ENCODE measurements at regions not wholly inside any gene's neighbourhood (a gene's known extent, or its start where the extent isn't known, plus 50 kb on each side); places are given as distances from the start of the nearest gene placed in this dataset.
"Not testable (repeated sequence)": the region's sequence is repeated elsewhere in the genome, so short reads cannot be mapped to it uniquely, and the experiment has no call there.

GRCh38 chr22:46026899-46027210, 49.9 kb upstream of the WNT7B start:
- no peak for DNase-seq (ENCODE audit: insufficient read length, low spot score)
- no peak for FAIRE-seq
- no peak for TF ChIP-seq POLR2A (IDR thresholded peaks at IDR 0.05; ENCODE audit: low read depth, low read length)

- FAIRE-seq, result no peak
- no peak for DNase-seq (ENCODE audit: insufficient read length, low spot score)
- TF ChIP-seq POLR2A (IDR thresholded peaks at IDR 0.05; ENCODE audit: low read depth, low read length), result no peak
Measured at GRCh38 chr22:46027211-46028105, 50.5 kb upstream of the WNT7B start.

- no peak for TF ChIP-seq POLR2A (IDR thresholded peaks at IDR 0.05; ENCODE audit: low read depth, low read length)
- DNase-seq (ENCODE audit: insufficient read length, low spot score) (no peak), FAIRE-seq (no peak)
Measured at GRCh38 chr22:46028106-46028991, 51.4 kb upstream of the WNT7B start.

GRCh38 chr22:46029036-46029435, 52.1 kb upstream of the WNT7B start:
- no peak for TF ChIP-seq POLR2A (IDR thresholded peaks at IDR 0.05; ENCODE audit: low read depth, low read length)
- no peak for FAIRE-seq
- DNase-seq (ENCODE audit: insufficient read length, low spot score), result no peak

GRCh38 chr22:46029574-46030200, 52.7 kb upstream of the WNT7B start:
- no peak for TF ChIP-seq POLR2A (IDR thresholded peaks at IDR 0.05; ENCODE audit: low read depth, low read length)
- no peak for FAIRE-seq
- DNase-seq (ENCODE audit: insufficient read length, low spot score), result no peak

GRCh38 chr22:46030231-46030880, 53.4 kb upstream of the WNT7B start:
- FAIRE-seq (no peak), DNase-seq (ENCODE audit: insufficient read length, low spot score) (no peak)
- TF ChIP-seq POLR2A (IDR thresholded peaks at IDR 0.05; ENCODE audit: low read depth, low read length), result no peak

- DNase-seq (ENCODE audit: insufficient read length, low spot score), result no peak
- no peak for TF ChIP-seq POLR2A (IDR thresholded peaks at IDR 0.05; ENCODE audit: low read depth, low read length)
- no peak for FAIRE-seq
Measured at GRCh38 chr22:46031066-46031465, 54.1 kb upstream of the WNT7B start.

GRCh38 chr22:46031557-46031956, 54.6 kb upstream of the WNT7B start:
- no peak for FAIRE-seq
- TF ChIP-seq POLR2A (IDR thresholded peaks at IDR 0.05; ENCODE audit: low read depth, low read length), result no peak

GRCh38 chr22:46031965-46032851, 55.2 kb upstream of the WNT7B start:
- DNase-seq (ENCODE audit: insufficient read length, low spot score) (no peak), FAIRE-seq (no peak)
- no peak for TF ChIP-seq POLR2A (IDR thresholded peaks at IDR 0.05; ENCODE audit: low read depth, low read length)

More at GRCh38 chr22:46031557-46031956, 54.6 kb upstream of the WNT7B start:
- no peak for DNase-seq (ENCODE audit: insufficient read length, low spot score)

- FAIRE-seq, result no peak
- TF ChIP-seq POLR2A (IDR thresholded peaks at IDR 0.05; ENCODE audit: low read depth, low read length), result no peak
- no peak for DNase-seq (ENCODE audit: insufficient read length, low spot score)
Measured at GRCh38 chr22:46033256-46034200, 56.6 kb upstream of the WNT7B start.

GRCh38 chr22:46034480-46034879, 57.5 kb upstream of the WNT7B start:
- not testable (repeated sequence) for FAIRE-seq; DNase-seq (ENCODE audit: insufficient read length, low spot score)

GRCh38 chr22:46035380-46035741, 58.4 kb upstream of the WNT7B start:
- no peak for DNase-seq (ENCODE audit: insufficient read length, low spot score)
- FAIRE-seq, result no peak
- no peak for TF ChIP-seq POLR2A (IDR thresholded peaks at IDR 0.05; ENCODE audit: low read depth, low read length)
